Stomach (tissue), 8 donors: ENCODE measurements at regions not wholly inside any gene's neighbourhood (a gene's known extent, or its start where the extent isn't known, plus 50 kb on each side); places are given as distances from the start of the nearest gene placed in this dataset.

Experiments used
- DNase-seq, 2 donors: peaks; one replicate each; pipeline versions ENCODE4 v3.0.0 to v3.0.0-alpha.2; 2013 to 2019
- H3K27ac ChIP-seq, 5 donors: fragments of 200-600 bp in 4 of 5; sonication (generic) in 4 of 5; one replicate each; pipeline ENCODE4 v1.5.1; 2013 to 2019; ENCODE audit warnings: mild to moderate bottlenecking in 1 of 5, moderate library complexity in 1 of 5
- H3K27me3 ChIP-seq, 3 donors: fragments of 200-600 bp; sonication (generic); one replicate each; pipeline ENCODE4 v1.5.1; 2017 to 2019; ENCODE audit warnings: mixed run types in 1 of 3
- H3K36me3 ChIP-seq, 4 donors: fragments of 200-600 bp; sonication (generic); 1 replicate in 3 of 4; 2 replicates in 1 of 4; pipeline ENCODE4 v1.5.1; 2016 to 2019
- H3K4me1 ChIP-seq, 4 donors: fragments of 200-600 bp; sonication (generic); one replicate each; pipeline ENCODE4 v1.5.1; 2016 to 2019
- H3K4me3 ChIP-seq, 4 donors: fragments of 200-600 bp; sonication (generic) in 3 of 4; one replicate each; pipeline ENCODE4 v1.5.1; 2016 to 2019; ENCODE audit warnings: mild to moderate bottlenecking in 1 of 4
- H3K9me3 ChIP-seq, 4 donors: fragments of 200-600 bp; sonication (generic); one replicate each; pipeline ENCODE4 v1.5.1; 2016 to 2019
- CTCF ChIP-seq, 7 experiments: fragments of 450-650 bp in 4 of 7; fragments of 200-600 bp in 3 of 7; sonication (generic) in 3 of 7; IDR thresholded peaks; one replicate each; pipeline ENCODE4 v1.5.1; 2016 to 2019; ENCODE audit warnings: antibody characterized with exemption in 7 of 7, control low read depth in 2 of 7, mild to moderate bottlenecking in 1 of 7
- EP300 ChIP-seq: sonication (generic); formaldehyde crosslinking; IDR thresholded peaks from one replicate; pipeline ENCODE4 v1.6.1; 2017; ENCODE audit warnings: antibody characterized with exemption
- POLR2A ChIP-seq, 4 donors: fragments of 450-650 bp; IDR thresholded peaks; one replicate each; pipeline ENCODE4 v1.6.1; 2016; ENCODE audit warnings: antibody characterized with exemption in 4 of 4, control low read depth in 2 of 4, mild to moderate bottlenecking in 1 of 4, moderate library complexity in 1 of 4
- POLR2AphosphoS5 ChIP-seq, 3 donors: sonication (generic); formaldehyde crosslinking; IDR thresholded peaks; one replicate each; pipeline ENCODE4 v1.6.1; 2016; ENCODE audit warnings: antibody characterized with exemption in 3 of 3
- WGBS, 5 donors: extraction: QIAGEN DNeasy Blood & Tissue Kit in 3 of 5; methylation state at CpG; one replicate each; pipeline versions ENCODE4 v1.1.5 to v1.1.7; 2013 to 2018; 5-methylcytosine and 5-hydroxymethylcytosine counted together
- intact Hi-C: fragments of 100-400 bp; cut with DNase I; formaldehyde crosslinking; loops from one replicate; pipeline ENCODE4 v1.15.1; 2023; ENCODE audit warnings: low total_unique reads
- donor health status: healthy with polysubstance abuse.
- donor health status: Bipolar disorder and iron deficiency.
- donor health status: healthy.

- Histone ChIP-seq H3K27ac (no peak overlapping the region), H3K27me3 (no peaks in the 10 kb centered on the region), H3K9me3 (no peaks in the 10 kb centered on the region), H3K4me3 (no peak overlapping the region), H3K36me3 (no peaks in the 10 kb centered on the region), H3K4me1 (no peaks in the 10 kb centered on the region)
- no peak for TF ChIP-seq POLR2A (IDR thresholded peaks at IDR 0.05)
- no peak for TF ChIP-seq EP300
- no peak for TF ChIP-seq POLR2AphosphoS5 (IDR thresholded peaks at IDR 0.05)
- TF ChIP-seq CTCF (IDR thresholded peaks at IDR 0.05) = no peak
- DNase-seq = no peak
- WGBS, 5 donors = 67 to 80% (median 78%) methylated on average over 5 of the region's 5 CpGs
- intact Hi-C loops = no loop called here
These were observed 102.8 kb upstream of the TNS3 start for GRCh38 chr7:47684728-47685127.

- H3K27me3 ChIP-seq = no peaks in the 10 kb centered on the region
- intact Hi-C loops = no loop called here
- no peaks in the 10 kb centered on the region for H3K4me1 ChIP-seq
- no peak overlapping the region for H3K4me3 ChIP-seq
- DNase-seq = no peak
- no peaks in the 10 kb centered on the region for H3K36me3 ChIP-seq
- no peaks in the 10 kb centered on the region for H3K9me3 ChIP-seq
- 77 to 92% (median 87%) methylated on average over 6 of the region's 6 CpGs for WGBS, 5 donors
- H3K27ac ChIP-seq = no peak overlapping the region
- TF ChIP-seq EP300 = no peak
These were observed 101.6 kb upstream of the TNS3 start for GRCh38 chr7:47683485-47683898.

GRCh38 chr7:47682874-47683273 lies 101.0 kb upstream of the TNS3 start:
- no peak for TF ChIP-seq POLR2A (IDR thresholded peaks at IDR 0.05)
- TF ChIP-seq CTCF (IDR thresholded peaks at IDR 0.05) = no peak
- no peak for TF ChIP-seq EP300
- no peak for TF ChIP-seq POLR2AphosphoS5 (IDR thresholded peaks at IDR 0.05)
- no peaks in the 10 kb centered on the region for H3K36me3 ChIP-seq

GRCh38 chr7:47681249-47681810 lies 99.4 kb upstream of the TNS3 start:
- WGBS, 5 donors = 87 to 90% (median 89%) methylated on average over 8 of the region's 8 CpGs
- intact Hi-C loops = no loop called here

More at GRCh38 chr7:47682874-47683273, 101.0 kb upstream of the TNS3 start:
- 85 to 91% (median 89%) methylated on average over 6 of the region's 6 CpGs for WGBS, 5 donors
- H3K4me1 ChIP-seq = no peaks in the 10 kb centered on the region
- H3K27ac ChIP-seq = no peak overlapping the region
- no peaks in the 10 kb centered on the region for H3K9me3 ChIP-seq
- H3K4me3 ChIP-seq = no peak overlapping the region
- intact Hi-C loops = no loop called here
- no peaks in the 10 kb centered on the region for H3K27me3 ChIP-seq
- DNase-seq = no peak

More at GRCh38 chr7:47681249-47681810, 99.4 kb upstream of the TNS3 start:
- no peaks in the 10 kb centered on the region for H3K36me3 ChIP-seq
- DNase-seq = no peak
- H3K4me3 ChIP-seq = no peak overlapping the region
- H3K9me3 ChIP-seq = no peaks in the 10 kb centered on the region
- no peak overlapping the region for H3K27ac ChIP-seq
- H3K4me1 ChIP-seq = no peaks in the 10 kb centered on the region
- no peak for TF ChIP-seq CTCF (IDR thresholded peaks at IDR 0.05)
- TF ChIP-seq POLR2AphosphoS5 (IDR thresholded peaks at IDR 0.05) = no peak
- no peak for TF ChIP-seq EP300
- no peak for TF ChIP-seq POLR2A (IDR thresholded peaks at IDR 0.05)
- no peaks in the 10 kb centered on the region for H3K27me3 ChIP-seq
